ENCODE measurements at regions not wholly inside any gene's neighbourhood (a gene's known extent, or its start where the extent isn't known, plus 50 kb on each side); places are given as distances from the start of the nearest gene placed in this dataset.
"Not testable (repeated sequence)": the region's sequence is repeated elsewhere in the genome, so short reads cannot be mapped to it uniquely, and the experiment has no call there.

DNA sequence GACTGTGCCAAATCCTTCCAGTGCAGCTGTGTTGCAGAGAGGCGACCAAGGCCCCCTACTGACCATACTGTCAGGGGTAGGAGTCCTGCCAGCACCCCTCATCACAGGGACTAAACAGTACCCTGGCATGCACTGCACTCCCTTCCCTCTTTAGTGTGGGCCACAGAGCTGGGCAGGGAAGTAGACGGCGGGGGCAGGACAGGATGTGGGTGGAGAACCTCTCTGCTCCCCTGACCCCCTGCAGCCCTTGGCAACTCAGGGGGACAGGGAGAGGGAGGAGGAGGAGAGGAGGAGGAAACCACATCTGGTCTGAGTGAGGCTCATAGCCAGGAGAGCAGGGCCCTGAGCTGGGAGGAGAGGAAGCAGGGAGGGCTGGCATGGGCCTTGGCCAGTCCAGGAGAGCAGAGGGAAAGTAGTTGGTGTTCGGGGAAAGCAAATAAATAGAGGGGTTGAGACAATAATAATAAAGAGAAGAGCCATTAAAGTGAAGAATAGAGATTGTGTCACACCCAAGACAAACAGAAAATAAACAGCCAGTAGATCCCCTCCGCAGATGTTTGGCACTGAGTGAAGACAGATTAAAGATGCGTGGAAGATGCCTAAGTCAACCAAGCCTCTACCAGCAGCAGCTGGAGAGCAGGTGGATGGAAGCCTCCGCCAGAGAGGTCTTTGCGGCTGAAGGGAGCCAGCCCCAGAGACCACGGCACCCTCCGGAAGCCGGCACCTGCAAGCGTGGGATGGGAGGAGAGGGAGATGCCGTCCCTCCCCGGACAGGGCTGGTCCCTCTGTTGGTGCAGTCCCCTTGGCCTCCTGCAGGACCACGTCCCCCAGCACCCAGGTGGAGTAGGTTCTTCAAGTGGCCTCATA, 61.5 kb downstream of the RPUSD4 start:
- DNase-seq (ENCODE audit: low read depth in 2 of 3, low spot score in 2 of 3), result peak in 2 of 3 donors; percentile 9 to 39

DNA sequence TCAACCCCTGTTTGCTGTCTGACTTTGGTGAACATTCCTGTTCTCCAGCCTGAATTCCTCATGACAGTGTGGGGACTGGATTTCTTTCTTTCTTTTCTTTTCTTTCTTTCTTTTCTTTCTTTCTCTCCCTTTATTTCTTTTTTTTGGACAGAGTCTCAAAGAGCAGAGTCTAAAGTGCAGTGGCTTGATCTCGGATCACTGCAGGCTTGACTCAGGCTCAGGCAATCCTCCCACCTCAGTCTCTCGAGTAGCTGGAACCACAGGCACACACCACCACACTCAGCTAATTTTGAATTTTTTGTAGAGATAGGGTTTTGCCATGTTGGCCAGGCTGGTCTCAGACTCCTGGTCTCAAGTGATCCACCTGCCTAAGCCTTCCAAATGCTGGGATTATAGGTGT, 63.1 kb downstream of the RPUSD4 start:
- DNase-seq (ENCODE audit: low read depth in 2 of 3, low spot score in 2 of 3), result no peak

DNA sequence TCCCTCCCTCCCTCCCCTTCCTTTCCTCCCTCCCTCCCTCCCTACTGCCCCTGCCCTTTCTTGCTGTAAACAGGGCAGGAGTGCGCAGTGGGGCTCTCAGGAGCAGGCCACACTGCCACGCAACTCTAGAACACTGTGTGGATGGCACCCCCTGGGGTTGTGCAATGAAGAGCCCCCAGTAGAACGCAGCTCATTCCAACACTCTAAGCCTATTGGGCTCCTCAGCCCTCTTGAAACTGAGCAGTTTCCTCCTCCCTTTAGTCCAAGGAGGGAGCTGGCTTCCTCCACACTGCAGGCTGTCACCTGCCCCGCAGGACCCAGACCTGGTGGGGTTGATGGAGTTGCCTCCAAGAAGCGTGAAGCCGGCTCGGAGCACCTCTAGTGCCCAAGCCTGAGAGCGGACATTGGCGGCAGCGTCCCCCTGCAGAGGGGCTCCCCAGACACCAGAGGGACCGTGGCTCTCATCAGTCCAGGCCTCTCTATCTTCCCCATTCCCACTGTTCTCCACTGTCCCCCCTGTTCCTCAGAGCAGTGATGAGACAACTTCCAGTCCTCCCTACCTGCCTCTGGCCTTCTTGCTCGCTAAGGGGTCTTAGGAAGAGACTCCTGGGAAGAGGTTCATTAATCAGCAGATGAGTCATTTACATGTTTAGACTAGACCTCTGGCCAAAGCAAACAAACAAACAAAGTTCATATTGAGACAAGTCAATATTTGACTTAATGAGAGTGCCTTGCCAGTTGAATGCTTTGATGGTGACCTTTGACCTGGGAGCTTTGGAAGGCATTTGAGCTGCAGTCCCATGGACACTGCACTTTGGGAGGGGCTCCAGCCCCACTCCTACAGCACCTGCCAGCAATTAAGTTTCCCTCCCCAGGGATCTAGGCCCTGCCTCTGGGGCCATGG, 64.0 kb downstream of the RPUSD4 start:
- DNase-seq (ENCODE audit: low read depth in 2 of 3, low spot score in 2 of 3), result no peak

DNA sequence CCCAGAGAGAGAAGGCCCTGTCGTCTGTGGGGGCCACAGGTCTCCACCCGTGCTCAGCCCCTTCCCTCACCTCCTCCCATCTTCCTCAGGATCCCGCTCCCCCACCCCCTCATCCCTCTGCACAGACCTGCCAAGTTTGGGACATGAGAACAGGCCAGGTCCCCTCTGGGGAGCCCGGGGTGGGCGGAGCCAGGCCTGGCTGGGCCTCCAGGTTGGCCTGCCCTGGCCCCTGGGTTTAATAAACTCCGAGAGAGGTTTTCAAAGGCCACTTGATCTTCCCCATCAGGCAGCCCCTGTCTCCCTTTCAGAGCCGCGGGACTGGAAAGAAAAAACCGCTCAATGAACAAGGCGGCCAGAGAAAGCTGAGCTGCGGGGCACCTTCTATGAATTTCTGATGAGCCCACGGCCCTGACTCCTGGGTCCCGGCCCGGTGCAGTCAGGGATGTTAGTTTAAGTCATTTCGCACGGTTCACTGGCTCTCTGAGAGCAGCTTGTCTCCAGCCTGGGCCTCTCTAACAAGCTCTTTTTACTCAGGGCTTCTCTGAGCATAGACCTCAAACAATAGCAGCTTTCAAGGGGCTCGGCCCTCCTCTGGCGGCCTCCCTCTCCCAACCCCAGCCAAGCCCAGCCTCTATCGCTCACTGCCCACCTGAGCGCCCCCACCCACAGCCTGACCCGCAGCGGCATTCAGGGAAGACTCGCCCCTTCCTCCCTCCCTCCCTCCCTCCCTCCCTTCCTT, 64.8 kb downstream of the RPUSD4 start:
- no peak for DNase-seq (ENCODE audit: low read depth in 2 of 3, low spot score in 2 of 3)

DNA sequence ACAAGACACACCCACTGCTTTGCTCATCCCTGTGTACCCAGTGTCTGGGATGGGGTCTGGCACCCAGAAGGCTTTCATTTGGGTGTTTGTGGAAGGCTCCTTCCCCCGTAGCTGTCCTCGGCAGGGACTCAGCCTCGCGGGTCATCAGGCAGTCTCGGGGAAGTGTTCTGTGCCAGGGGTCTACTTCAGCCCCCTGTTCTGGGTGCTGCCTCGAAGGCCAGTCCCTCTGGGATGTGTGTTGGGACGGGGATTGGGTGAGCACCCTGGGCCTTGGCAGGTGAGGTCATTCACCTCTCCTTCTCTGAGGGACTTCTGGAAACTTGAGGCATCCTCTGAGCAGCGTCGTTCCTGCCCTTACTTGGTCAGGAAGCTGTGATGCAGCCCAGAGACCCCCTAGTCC, 65.5 kb downstream of the RPUSD4 start:
- DNase-seq (ENCODE audit: low read depth in 2 of 3, low spot score in 2 of 3), result no peak

DNA sequence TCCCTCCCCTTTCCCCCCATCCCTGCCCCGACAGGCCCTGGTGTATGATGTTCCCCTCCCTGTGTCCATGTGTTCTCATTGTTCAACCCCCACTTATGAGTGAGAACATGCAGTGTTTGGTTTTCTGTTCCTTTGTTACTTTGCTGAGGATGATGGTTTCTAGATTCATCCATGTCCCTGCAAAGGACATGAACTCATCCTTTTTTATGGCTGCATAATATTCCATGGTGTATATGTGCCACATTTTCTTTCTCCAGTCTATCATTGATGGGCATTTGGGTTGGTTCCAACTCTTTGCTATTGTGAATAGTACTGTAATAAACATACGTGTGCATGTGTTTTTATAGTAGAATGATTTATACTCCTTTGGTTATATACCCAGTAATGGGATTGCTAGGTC, 68.0 kb downstream of the RPUSD4 start:
- not testable (repeated sequence) for DNase-seq (ENCODE audit: low read depth in 2 of 3, low spot score in 2 of 3)

DNA sequence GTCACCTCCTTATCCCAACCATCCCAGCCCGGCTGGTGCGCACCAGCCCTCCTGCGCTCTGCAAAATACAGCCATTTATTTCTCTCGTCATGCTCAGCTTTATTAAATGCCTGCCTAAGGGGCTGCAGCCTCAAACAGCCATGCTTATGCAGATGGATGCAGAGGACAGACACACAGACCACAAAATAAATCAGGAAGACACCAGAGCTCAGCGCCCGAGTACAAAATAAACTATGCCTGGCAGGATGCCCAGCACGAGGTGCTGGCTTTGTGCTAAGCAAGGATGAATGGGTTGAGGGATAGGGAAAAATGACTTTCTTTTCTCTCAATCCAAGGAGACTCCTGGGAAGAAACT, 70.5 kb downstream of the RPUSD4 start:
- DNase-seq (ENCODE audit: low read depth in 2 of 3, low spot score in 2 of 3), result peak in 1 of 3 donors; percentile 55

DNA sequence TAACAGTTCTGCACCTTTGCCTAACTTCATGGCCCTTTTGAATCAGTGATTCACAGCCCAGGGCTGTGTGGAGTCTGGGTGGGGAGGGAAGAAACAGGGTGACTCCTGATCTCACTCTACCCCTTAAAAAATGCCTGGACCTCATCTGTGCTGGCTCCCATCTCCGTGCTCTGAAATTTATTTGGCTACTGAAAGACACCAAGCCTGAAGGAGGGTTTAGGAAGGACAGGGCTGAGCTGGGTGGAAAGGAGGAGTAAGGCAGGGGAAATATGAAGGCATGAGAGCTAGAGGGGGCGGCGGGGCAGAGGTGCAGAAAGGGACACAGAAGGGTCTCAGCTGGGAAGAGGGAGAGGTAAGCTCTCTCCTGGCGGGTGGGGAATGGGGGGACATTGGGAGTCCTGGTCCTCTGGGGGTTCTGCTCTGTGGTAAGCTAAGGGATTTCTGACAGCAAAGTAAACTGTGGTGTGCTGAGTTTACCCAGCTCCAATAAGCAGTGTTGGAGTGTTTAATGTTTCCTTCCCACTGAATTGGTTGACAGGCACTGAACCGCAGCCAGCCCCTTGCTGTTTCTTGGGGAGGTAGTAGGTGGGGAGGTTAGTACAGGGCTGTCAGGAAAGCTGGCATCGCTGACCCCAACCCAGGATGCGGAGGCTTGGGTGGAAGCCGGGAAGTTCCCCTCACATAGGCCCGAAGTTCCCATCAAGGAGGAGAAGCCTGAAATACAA, 71.1 kb downstream of the RPUSD4 start:
- DNase-seq (ENCODE audit: low read depth in 2 of 3, low spot score in 2 of 3), result no peak

DNA sequence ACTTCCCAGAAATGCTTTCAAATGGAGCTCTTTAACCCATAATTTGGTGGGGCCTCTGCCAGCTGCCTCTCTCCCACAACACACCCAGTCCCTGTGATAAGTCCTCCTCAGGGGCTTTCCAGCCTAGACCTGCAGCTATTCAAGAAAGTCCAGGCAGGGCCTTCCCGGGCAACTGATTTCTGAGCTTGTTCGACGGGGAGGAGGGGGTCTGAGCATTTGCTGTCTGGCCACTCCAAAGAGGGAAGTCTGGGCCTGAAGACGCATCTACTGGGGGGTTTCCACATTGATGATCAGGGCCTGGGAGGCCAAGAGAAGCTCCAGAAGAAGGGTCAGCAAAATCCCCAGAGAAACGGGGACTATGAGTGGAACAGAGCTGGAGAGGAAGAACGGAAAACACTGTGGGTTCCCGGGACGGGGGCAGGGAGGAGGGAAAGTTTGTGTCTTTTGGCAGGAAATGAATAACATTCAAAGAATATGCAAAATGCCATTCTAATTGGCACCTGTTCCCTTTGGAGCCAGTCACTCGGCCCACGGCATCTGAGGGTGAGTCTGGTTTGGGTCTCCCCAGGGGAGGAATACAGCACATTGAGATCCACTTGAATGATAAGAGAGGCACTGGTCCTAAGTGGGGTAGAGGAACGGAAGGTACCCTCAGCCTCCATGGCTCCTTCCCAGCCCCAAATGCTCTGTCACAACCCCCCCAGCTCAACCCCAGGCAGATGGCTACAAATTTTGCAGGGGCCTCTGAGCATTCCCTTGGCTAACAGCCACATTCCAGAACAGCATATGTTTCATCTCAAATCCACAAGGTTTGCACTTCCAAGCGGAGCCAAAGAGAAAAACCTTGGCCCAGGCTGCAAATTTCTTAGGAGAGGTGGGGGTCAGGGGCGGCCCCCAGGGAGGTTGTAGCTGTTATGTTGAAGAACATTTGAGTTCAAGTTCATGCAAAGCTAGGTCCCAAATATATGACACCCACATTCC, 72.0 kb downstream of the RPUSD4 start:
- no peak for DNase-seq (ENCODE audit: low read depth in 2 of 3, low spot score in 2 of 3)

DNA sequence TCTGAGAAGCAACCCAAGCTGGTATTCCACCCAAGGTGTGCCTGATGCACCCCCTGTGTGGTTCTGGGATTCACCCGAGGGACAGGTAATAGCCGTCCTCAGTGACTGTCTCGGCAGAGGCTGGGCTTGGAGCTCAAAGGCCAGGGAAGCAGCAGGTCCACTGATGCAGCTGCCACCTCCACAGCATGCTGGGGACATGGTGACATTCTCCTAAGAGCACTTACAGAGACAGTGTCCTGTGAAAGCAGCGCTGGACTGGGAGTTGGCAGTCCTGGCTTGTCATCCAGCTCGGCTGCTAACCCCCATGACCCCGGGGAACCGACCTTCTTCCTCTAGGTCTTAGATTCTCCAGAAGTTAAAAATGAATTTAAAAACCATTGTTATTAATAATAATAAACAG, 72.8 kb downstream of the RPUSD4 start:
- no peak for DNase-seq (ENCODE audit: low read depth in 2 of 3, low spot score in 2 of 3)

DNA sequence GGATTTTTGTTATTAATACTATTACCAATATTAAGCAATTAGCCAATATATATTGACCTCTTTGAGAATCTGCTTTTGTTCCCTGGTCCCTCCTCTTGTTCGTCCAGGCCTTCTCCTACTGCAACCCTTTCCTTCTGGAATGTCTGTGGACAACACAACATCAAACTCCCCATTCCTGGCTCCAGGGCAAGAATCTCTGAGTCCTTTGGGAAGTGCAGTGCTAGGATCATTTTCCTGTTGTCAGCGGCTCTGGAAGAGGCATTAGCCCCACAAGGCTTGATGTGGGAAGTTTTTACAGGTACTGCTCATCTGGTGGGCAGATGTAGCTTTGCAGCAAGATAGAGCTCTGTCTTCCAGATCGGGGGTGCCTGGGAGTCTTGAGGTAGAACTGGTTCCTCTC, 74.3 kb downstream of the RPUSD4 start:
- no peak for DNase-seq (ENCODE audit: low read depth in 2 of 3, low spot score in 2 of 3)

DNA sequence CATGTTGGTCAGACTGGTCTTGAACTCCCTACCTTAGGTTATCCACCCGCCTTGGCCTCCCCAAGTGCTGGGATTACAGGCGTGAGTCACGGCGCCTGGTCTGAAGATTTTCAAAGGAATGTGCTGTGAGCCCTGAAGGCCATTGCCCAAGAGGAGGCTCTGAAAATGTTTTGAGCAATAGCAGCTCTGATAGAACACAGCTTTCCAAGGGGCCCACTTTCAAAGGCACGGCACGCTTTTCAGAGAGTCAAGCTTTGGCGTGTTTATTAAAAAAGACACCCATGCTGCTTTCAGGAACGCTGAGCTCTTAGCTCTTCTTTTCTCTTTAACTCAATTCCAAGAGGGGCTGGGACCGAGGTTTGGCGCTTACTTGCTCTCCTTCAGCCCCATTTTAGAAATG, 73.8 kb upstream of the CDON start:
- DNase-seq (ENCODE audit: low read depth in 2 of 3, low spot score in 2 of 3), result no peak

DNA sequence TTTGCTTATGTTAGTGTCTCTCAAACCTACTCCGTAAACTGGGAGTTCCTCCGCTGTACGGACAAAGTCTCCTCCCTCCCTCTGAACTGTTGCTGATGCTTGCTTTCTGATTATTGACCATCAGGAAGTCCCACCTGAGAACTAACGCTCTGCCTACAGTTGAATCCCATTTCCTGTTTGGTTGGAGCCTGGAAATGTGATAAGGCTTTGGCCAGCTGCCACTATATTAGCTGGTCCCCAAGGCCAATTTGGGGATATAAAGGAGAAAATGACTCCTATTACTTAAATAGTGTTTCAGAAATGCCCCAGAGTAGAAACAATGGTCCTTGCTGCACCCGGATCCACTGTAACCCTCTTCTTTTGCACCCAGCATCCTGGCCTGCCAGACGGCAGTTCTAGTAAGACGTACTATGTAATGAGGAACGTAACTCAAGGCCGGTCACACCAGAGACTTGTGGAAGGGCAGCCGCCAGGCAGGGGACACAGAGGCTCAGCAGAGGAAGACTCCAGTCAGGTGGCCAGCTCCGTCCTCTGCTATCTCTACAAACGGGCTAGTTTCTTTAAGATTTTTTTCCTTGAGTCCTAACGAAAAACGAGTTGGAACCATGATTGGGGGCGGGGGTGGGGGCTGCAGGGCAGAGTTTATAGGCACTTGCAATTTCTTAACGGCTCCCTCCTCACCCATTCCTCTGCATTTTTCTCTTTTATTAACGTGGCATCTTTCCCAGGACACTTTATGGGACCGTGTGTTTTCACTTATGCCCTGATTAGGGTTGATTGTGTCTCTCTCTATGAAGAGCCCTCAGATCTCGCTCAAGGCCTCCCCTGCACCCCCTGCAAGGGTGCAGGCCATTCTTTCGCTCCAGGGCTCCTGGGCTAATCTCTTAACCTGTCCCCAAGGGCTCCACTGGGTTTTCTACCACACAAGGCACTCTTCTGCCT, 72.8 kb upstream of the CDON start:
- no peak for DNase-seq (ENCODE audit: low read depth in 2 of 3, low spot score in 2 of 3)

DNA sequence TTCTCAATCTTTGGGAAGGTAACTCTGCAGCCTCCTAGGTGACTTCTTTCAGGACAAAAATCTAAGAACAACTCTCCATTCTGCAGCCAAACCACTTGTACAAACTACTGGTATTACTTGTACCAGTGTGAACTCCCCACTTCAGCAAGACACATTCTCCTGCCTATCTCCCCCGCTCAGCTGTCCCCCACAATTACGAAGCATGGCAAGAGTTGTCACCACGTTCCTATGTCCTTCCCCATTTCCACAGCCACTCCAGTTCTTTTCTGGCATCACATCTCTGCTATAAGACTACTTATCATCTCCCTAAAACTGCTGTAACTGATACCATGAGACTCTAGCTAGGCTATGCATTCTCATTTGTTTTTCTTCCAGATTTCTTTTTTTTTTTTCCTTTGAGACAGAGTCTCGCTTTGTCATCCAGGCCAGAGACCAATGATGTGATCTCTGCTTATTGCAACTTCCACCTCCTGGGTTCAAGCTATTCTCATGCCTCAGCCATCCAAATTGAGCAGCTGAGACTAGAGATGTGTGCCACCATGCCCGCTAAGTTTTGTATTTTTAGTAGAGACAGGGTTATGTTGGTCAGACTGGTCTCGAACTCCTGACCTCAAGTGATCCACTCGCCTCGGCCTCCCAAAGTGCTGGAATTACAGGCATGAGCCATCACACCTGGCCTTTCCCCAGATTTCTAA, 71.9 kb upstream of the CDON start:
- no peak for DNase-seq (ENCODE audit: low read depth in 2 of 3, low spot score in 2 of 3)

DNA sequence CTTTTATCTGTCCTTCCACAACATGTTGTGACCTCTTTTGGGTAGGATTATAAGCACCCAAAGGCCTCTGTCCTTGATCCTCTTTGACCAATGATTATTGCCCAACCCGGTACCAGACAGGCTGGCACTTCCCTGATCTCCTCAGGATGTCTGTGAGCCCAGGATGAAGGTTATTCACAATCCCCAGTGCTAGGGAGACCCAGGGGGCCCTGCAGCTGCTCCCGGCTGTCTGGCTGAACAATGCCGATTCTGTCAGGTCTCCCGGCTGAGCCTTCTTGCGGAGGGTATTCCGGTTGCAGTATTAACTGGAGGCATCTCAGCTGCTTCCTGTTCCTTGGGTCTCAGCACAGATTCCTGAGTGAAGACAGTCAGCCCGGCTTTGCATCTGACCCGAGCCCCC, 71.2 kb upstream of the CDON start:
- DNase-seq (ENCODE audit: low read depth in 2 of 3, low spot score in 2 of 3), result no peak

DNA sequence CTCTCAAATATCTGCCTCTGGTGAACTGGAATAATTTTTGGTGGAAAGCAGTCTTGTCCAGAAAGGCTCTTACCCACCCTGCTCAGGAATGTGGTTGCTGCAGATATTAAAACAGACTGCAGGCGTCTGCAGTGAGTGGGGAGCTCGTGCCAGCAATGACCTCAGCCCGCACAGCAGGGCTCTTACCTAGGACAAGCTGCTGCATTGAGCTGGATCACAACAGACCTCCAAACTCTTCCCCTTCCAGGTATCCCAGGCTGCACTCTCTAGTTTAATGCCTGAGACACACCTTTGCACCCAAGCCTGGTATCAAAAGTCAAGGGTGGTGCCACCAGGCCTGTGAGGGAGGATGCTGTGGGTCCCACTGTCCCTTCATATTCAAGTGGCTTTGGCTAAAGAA, 69.7 kb upstream of the CDON start:
- DNase-seq (ENCODE audit: low read depth in 2 of 3, low spot score in 2 of 3), result no peak

DNA sequence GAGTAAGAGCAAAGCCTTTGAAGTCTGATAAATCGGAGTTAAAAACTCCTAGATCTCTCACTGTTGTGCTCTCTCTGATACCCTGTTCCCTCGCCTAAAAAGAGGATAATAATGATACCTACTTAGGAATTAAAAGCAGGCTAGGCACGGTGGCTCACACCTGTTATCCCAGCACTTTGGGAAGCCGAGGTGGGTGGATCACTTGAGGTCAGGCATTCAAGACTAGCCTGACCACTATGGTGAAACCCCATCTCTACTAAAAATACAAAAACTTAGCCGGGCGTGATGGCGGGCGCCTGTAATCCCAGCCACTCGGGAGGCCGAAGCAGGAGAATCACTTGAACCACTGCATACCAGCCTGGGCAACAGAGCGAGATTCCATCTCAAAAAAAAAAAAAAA, 68.1 kb upstream of the CDON start:
- DNase-seq (ENCODE audit: low read depth in 2 of 3, low spot score in 2 of 3), result not testable (repeated sequence)
